ENCODE measurements at regions not wholly inside any gene's neighbourhood (a gene's known extent, or its start where the extent isn't known, plus 50 kb on each side); places are given as distances from the start of the nearest gene placed in this dataset.

GRCh38 chr5:72741805-72742204 lies 74.7 kb upstream of the TNPO1 start:
- TF ChIP-seq, protein P1, sequence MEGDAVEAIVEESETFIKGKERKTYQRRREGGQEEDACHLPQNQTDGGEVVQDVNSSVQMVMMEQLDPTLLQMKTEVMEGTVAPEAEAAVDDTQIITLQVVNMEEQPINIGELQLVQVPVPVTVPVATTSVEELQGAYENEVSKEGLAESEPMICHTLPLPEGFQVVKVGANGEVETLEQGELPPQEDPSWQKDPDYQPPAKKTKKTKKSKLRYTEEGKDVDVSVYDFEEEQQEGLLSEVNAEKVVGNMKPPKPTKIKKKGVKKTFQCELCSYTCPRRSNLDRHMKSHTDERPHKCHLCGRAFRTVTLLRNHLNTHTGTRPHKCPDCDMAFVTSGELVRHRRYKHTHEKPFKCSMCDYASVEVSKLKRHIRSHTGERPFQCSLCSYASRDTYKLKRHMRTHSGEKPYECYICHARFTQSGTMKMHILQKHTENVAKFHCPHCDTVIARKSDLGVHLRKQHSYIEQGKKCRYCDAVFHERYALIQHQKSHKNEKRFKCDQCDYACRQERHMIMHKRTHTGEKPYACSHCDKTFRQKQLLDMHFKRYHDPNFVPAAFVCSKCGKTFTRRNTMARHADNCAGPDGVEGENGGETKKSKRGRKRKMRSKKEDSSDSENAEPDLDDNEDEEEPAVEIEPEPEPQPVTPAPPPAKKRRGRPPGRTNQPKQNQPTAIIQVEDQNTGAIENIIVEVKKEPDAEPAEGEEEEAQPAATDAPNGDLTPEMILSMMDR (IDR thresholded peaks at IDR 0.05; ENCODE audit: low read depth, low read length): no peak
- no peak for TF ChIP-seq POLR2A (IDR thresholded peaks at IDR 0.05; ENCODE audit: extremely low read depth, insufficient read length)
